A549 (cell line): ENCODE measurements at regions not wholly inside any gene's neighbourhood (a gene's known extent, or its start where the extent isn't known, plus 50 kb on each side); places are given as distances from the start of the nearest gene placed in this dataset.

Source experiments
- CBX8 ChIP-seq: fragments of 200-600 bp; sonication (generic); IDR thresholded peaks from 2 replicates; pipeline ENCODE4 v1.6.1; 2016
- CTCF ChIP-seq: fragments of >200 bp; sonication (Bioruptor Twin); formaldehyde crosslinking; IDR thresholded peaks from 3 replicates; pipeline ENCODE4 v1.5.1; 2016
- EP300 ChIP-seq, 2 experiments: fragments of >200 bp; sonication (Bioruptor Twin); formaldehyde crosslinking; IDR thresholded peaks; 2 replicates in 1 of 2; 3 replicates in 1 of 2; pipeline ENCODE4 v1.6.1; 2016 to 2017
- JUN ChIP-seq, 2 experiments: fragments of >200 bp; sonication (Bioruptor Twin); formaldehyde crosslinking; IDR thresholded peaks; 2 replicates in 1 of 2; 3 replicates in 1 of 2; pipeline ENCODE4 v1.6.1; 2016 to 2017
- JUNB ChIP-seq: fragments of >200 bp; sonication (Bioruptor Twin); formaldehyde crosslinking; IDR thresholded peaks from 2 replicates; pipeline ENCODE4 v1.6.1; 2016
- KDM1A ChIP-seq: fragments of 200-600 bp; sonication (generic); IDR thresholded peaks from 2 replicates; pipeline ENCODE4 v1.6.1; 2016; ENCODE audit warnings: low read depth, mild to moderate bottlenecking
- MAFK ChIP-seq: fragments of 450-650 bp; IDR thresholded peaks from 2 replicates; pipeline ENCODE4 v1.6.1; 2014; ENCODE audit not compliant: partially characterized antibody
- MAX ChIP-seq: IDR thresholded peaks from 2 replicates; pipeline ENCODE4 v1.6.1; 2012
- NFE2L2 ChIP-seq: fragments of 150-350 bp; conservative IDR thresholded peaks from 2 replicates; pipeline ENCODE4 v1.6.1; 2014; ENCODE audit warnings: low read length
- POLR2A ChIP-seq: IDR thresholded peaks from 2 replicates; pipeline ENCODE4 v1.6.1; 2012; ENCODE audit warnings: mild to moderate bottlenecking, low read length
- RCOR1 ChIP-seq: fragments of 150-350 bp; IDR thresholded peaks from 2 replicates; pipeline ENCODE4 v1.6.1; 2014; ENCODE audit warnings: antibody characterized with exemption, low read length, low read depth
- RNF2 ChIP-seq: fragments of 200-600 bp; sonication (generic); IDR thresholded peaks from 2 replicates; pipeline ENCODE4 v1.6.1; 2016; ENCODE audit warnings: low read depth, mild to moderate bottlenecking, antibody characterized with exemption, moderate library complexity, borderline replicate concordance
- USF2 ChIP-seq: fragments of 450-650 bp; IDR thresholded peaks from 2 replicates; pipeline ENCODE4 v1.6.1; 2014; ENCODE audit warnings: antibody characterized with exemption

- TF ChIP-seq KDM1A (no peak), MAX (no peak), CTCF (no peak), JUNB (no peak), RCOR1 (no peak), RNF2 (no peak), POLR2A (no peak), CBX8 (no peak), NFE2L2 (peak; percentile 95), EP300 (IDR thresholded peaks at IDR 0.05) (peak in 1 of 2 experiments; percentile 30; a peak in 1 of 5 replicates), MAFK (peak; percentile 95), JUN (IDR thresholded peaks at IDR 0.05) (no peak; a peak in 1 of 5 replicates), USF2 (no peak)
Observed at GRCh38 chr10:110425684-110426293, 71.9 kb upstream of the DUSP5 start.
